ENCODE measurements at regions not wholly inside any gene's neighbourhood (a gene's known extent, or its start where the extent isn't known, plus 50 kb on each side); places are given as distances from the start of the nearest gene placed in this dataset.

DNA sequence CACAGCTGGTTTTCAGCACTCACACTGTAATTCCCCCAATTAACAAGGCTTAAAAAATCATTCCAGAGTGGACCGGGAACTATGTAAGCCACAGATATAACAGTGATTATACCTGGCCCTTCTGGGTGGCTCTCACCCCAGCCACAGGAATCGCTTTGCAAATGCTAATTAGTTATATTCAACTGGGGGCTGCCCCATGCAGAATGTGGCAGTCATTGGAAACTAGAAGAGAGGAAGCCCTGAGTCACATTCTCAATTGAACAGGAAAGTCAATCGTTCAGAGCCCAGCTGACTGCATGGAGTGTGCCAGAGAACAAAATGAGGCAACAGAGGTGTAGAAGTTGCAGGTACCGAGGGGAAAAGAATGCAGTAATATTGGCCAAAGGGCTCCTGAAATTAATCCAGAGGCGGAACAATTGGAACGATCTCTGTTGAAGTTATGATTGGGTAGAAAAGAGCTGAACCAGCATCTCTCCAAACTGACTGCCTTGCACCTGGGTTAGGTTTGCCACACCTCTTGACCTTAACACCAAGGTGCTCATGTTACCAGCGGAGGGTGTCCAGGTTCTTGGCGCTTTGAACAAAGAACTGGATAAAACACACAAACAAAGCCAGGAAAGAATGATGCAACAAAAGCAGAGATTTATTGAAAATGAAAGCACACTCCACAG is 909.7 kb upstream of the AUTS2 start:
- TF ChIP-seq, protein P1, sequence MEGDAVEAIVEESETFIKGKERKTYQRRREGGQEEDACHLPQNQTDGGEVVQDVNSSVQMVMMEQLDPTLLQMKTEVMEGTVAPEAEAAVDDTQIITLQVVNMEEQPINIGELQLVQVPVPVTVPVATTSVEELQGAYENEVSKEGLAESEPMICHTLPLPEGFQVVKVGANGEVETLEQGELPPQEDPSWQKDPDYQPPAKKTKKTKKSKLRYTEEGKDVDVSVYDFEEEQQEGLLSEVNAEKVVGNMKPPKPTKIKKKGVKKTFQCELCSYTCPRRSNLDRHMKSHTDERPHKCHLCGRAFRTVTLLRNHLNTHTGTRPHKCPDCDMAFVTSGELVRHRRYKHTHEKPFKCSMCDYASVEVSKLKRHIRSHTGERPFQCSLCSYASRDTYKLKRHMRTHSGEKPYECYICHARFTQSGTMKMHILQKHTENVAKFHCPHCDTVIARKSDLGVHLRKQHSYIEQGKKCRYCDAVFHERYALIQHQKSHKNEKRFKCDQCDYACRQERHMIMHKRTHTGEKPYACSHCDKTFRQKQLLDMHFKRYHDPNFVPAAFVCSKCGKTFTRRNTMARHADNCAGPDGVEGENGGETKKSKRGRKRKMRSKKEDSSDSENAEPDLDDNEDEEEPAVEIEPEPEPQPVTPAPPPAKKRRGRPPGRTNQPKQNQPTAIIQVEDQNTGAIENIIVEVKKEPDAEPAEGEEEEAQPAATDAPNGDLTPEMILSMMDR (conservative IDR thresholded peaks at IDR 0.05; ENCODE audit: low read depth, low read length), result no peak
- no peak for TF ChIP-seq EZH2 (IDR thresholded peaks at IDR 0.05; ENCODE audit: borderline replicate concordance, low read depth, low read length, poor library complexity, severe bottlenecking)

Data from A673 (cell line).